SK-N-SH treated with all-trans-retinoic acid at 6 μM for 48 hours (cell line): ENCODE measurements at regions not wholly inside any gene's neighbourhood (a gene's known extent, or its start where the extent isn't known, plus 50 kb on each side); places are given as distances from the start of the nearest gene placed in this dataset.

Source experiments
- ARNTL ChIP-seq: fragments of 450-650 bp; formaldehyde crosslinking; IDR thresholded peaks from 2 replicates; pipeline ENCODE4 v1.5.0; 2020; ENCODE audit warnings: low read depth, mild to moderate bottlenecking, moderate library complexity, borderline replicate concordance
- SNAI2 ChIP-seq: fragments of 250-450 bp; sonication (Bioruptor Pico); IDR thresholded peaks from 2 replicates; pipeline ENCODE4 v1.5.0; 2020; ENCODE audit warnings: mild to moderate bottlenecking, moderate library complexity

- TF ChIP-seq SNAI2 (CRISPR knock-in tag) (no peak), ARNTL (no peak)
These were observed 132.6 kb downstream of the FHDC1 start for GRCh38 chr4:153068751-153069150.
